GM23338 (cell line): ENCODE measurements at regions not wholly inside any gene's neighbourhood (a gene's known extent, or its start where the extent isn't known, plus 50 kb on each side); places are given as distances from the start of the nearest gene placed in this dataset.
A peak's percentile ranks its signal among the peaks of the same experiment; 100 is the strongest.

ENCODE experiments used
- ATAC-seq: fragments of 200-7000 bp; cut with Tn5 transposase; 3 replicates; pipeline ENCODE4 v1.9.1; 2020
- DNase-seq: peaks from one replicate; pipeline ENCODE4 v3.0.0-alpha.2; 2015; ENCODE audit warnings: low spot score
- H2AFZ ChIP-seq: fragments of 200-600 bp; sonication (generic); 2 replicates; pipeline ENCODE4 v1.8.0; 2016; ENCODE audit warnings: antibody characterized with exemption, mild to moderate bottlenecking, moderate library complexity
- H3F3A ChIP-seq: fragments of 200-600 bp; sonication (generic); replicated peaks from 2 replicates; pipeline ENCODE4 v1.8.0; 2017; ENCODE audit warnings: antibody characterized with exemption, mixed run types, low read depth
- H3K27ac ChIP-seq: fragments of 200-600 bp; sonication (generic); 2 replicates; pipeline ENCODE4 v1.6.1; 2016; ENCODE audit warnings: low read depth
- H3K27me3 ChIP-seq: fragments of 200-600 bp; sonication (generic); 2 replicates; pipeline ENCODE4 v1.8.0; 2016; ENCODE audit warnings: mild to moderate bottlenecking, mixed run types, moderate library complexity; ENCODE audit not compliant: insufficient read depth
- H3K36me3 ChIP-seq: fragments of 200-600 bp; sonication (generic); 2 replicates; pipeline ENCODE4 v1.8.0; 2016; ENCODE audit warnings: mild to moderate bottlenecking; ENCODE audit not compliant: insufficient read depth
- H3K4me1 ChIP-seq: fragments of 200-600 bp; sonication (generic); 2 replicates; pipeline ENCODE4 v1.8.0; 2016; ENCODE audit warnings: mild to moderate bottlenecking, moderate library complexity; ENCODE audit not compliant: insufficient read depth
- H3K4me2 ChIP-seq: fragments of 200-600 bp; sonication (generic); 2 replicates; pipeline ENCODE4 v1.7.1; 2017; ENCODE audit warnings: mixed run types
- H3K4me3 ChIP-seq: fragments of 200-600 bp; sonication (generic); 2 replicates; pipeline ENCODE4 v1.6.1; 2016; ENCODE audit warnings: mixed run types
- H3K79me2 ChIP-seq: fragments of 200-600 bp; sonication (generic); replicated peaks from 2 replicates; pipeline ENCODE4 v1.8.0; 2017; ENCODE audit warnings: mild to moderate bottlenecking; ENCODE audit not compliant: insufficient read depth
- H3K9me2 ChIP-seq: fragments of 200-600 bp; sonication (generic); 2 replicates; pipeline ENCODE4 v1.8.0; 2017; ENCODE audit not compliant: insufficient read depth
- H4K20me1 ChIP-seq: fragments of 200-600 bp; sonication (generic); replicated peaks from 2 replicates; pipeline ENCODE4 v1.8.0; 2017; ENCODE audit warnings: mild to moderate bottlenecking; ENCODE audit not compliant: insufficient read depth
- H3K27ac Mint-ChIP-seq: 2 replicates; pipeline ENCODE4 v1.8.0; 2020; ENCODE audit warnings: inconsistent platforms, mild to moderate bottlenecking, moderate library complexity, mixed read lengths
- H3K27me3 Mint-ChIP-seq: 3 replicates; pipeline ENCODE4 v1.8.0; 2022; ENCODE audit warnings: low read depth, mild to moderate bottlenecking, moderate library complexity, mixed read lengths, inconsistent platforms; ENCODE audit not compliant: insufficient read depth, poor library complexity
- H3K36me3 Mint-ChIP-seq: 3 replicates; pipeline ENCODE4 v1.8.0; 2021; ENCODE audit warnings: low read depth, mild to moderate bottlenecking, inconsistent platforms, moderate library complexity, mixed read lengths
- H3K4me1 Mint-ChIP-seq: 3 replicates; pipeline ENCODE4 v1.8.0; 2020; ENCODE audit warnings: mild to moderate bottlenecking, inconsistent platforms, mixed read lengths
- H3K4me3 Mint-ChIP-seq: 3 replicates; pipeline ENCODE4 v1.8.0; 2021; ENCODE audit warnings: moderate library complexity, mild to moderate bottlenecking, inconsistent platforms, mixed read lengths
- H3K9me3 Mint-ChIP-seq: 3 replicates; pipeline ENCODE4 v1.8.0; 2020; ENCODE audit warnings: moderate library complexity, mild to moderate bottlenecking, inconsistent platforms, mixed read lengths
- CREB1 ChIP-seq: fragments of 250-450 bp; sonication (Bioruptor Pico); IDR thresholded peaks from 2 replicates; pipeline ENCODE4 v1.5.0; 2020; ENCODE audit warnings: low read depth, mild to moderate bottlenecking, moderate library complexity
- CTCF ChIP-seq, 2 experiments: fragments of 200-600 bp in 1 of 2; sonication (generic) in 1 of 2; conservative IDR thresholded peaks; 2 replicates each; pipeline versions ENCODE4 v1.5.1 to v1.6.1; 2016 to 2017; ENCODE audit warnings: antibody characterized with exemption in 2 of 2, low read depth in 2 of 2, mild to moderate bottlenecking in 2 of 2, moderate library complexity in 1 of 2
- EZH2phosphoT487 ChIP-seq: fragments of 200-600 bp; sonication (generic); IDR thresholded peaks from one replicate; pipeline ENCODE4 v1.8.1; 2018; ENCODE audit warnings: antibody characterized with exemption; ENCODE audit not compliant: unreplicated experiment
- NANOG ChIP-seq: IDR thresholded peaks from 2 replicates; pipeline ENCODE4 v1.6.1; 2016; ENCODE audit warnings: antibody characterized with exemption, borderline replicate concordance
- POLR2AphosphoS5 ChIP-seq: IDR thresholded peaks from 2 replicates; pipeline ENCODE4 v1.6.1; 2016; ENCODE audit warnings: antibody characterized with exemption, low read depth
- STAT1 ChIP-seq: IDR thresholded peaks from one replicate; pipeline ENCODE4 v1.6.1; 2016; ENCODE audit warnings: antibody characterized with exemption; ENCODE audit not compliant: unreplicated experiment
- ZNF114 ChIP-seq: fragments of 250-450 bp; sonication (Bioruptor Pico); IDR thresholded peaks from 2 replicates; pipeline ENCODE4 v1.5.0; 2020; ENCODE audit warnings: mild to moderate bottlenecking, moderate library complexity
- TF ChIP-seq, protein P1 (sequence below): IDR thresholded peaks from one replicate; pipeline ENCODE4 v1.6.1; 2018; ENCODE audit warnings: antibody characterized with exemption; ENCODE audit not compliant: unreplicated experiment
- TF ChIP-seq, protein P2 (sequence below): IDR thresholded peaks from 2 replicates; pipeline ENCODE4 v1.6.1; 2016; ENCODE audit warnings: antibody characterized with exemption

GRCh38 chr6:133816171-133816570, 72.7 kb upstream of the TCF21 start:
- Mint-ChIP-seq H3K27me3 (peaks cover 3% of the 10 kb centered on the region), H3K36me3 (peaks cover 3% of the 10 kb centered on the region; the same call in 1 of the 3 replicates), H3K4me3 (no peak overlapping the region), H3K4me1 (peaks cover 2% of the 10 kb centered on the region; the same call in 1 of the 3 replicates), H3K9me3 (peaks cover 3% of the 10 kb centered on the region; the same call in 2 of the 3 replicates), H3K27ac (no peak overlapping the region)
- no peaks in the 10 kb centered on the region for H3K27me3 ChIP-seq
- H3K27ac ChIP-seq, result no peak overlapping the region
- H3F3A ChIP-seq, result no peaks in the 10 kb centered on the region
- no peaks in the 10 kb centered on the region for H3K9me2 ChIP-seq
- TF ChIP-seq NANOG (no peak), EZH2phosphoT487 (no peak), CTCF (conservative IDR thresholded peaks at IDR 0.05; ENCODE audit: low read depth in 2 of 2) (no peak), ZNF114 (CRISPR knock-in tag) (no peak), CREB1 (CRISPR knock-in tag) (no peak), STAT1 (no peak), POLR2AphosphoS5 (no peak)
- TF ChIP-seq, protein P1, sequence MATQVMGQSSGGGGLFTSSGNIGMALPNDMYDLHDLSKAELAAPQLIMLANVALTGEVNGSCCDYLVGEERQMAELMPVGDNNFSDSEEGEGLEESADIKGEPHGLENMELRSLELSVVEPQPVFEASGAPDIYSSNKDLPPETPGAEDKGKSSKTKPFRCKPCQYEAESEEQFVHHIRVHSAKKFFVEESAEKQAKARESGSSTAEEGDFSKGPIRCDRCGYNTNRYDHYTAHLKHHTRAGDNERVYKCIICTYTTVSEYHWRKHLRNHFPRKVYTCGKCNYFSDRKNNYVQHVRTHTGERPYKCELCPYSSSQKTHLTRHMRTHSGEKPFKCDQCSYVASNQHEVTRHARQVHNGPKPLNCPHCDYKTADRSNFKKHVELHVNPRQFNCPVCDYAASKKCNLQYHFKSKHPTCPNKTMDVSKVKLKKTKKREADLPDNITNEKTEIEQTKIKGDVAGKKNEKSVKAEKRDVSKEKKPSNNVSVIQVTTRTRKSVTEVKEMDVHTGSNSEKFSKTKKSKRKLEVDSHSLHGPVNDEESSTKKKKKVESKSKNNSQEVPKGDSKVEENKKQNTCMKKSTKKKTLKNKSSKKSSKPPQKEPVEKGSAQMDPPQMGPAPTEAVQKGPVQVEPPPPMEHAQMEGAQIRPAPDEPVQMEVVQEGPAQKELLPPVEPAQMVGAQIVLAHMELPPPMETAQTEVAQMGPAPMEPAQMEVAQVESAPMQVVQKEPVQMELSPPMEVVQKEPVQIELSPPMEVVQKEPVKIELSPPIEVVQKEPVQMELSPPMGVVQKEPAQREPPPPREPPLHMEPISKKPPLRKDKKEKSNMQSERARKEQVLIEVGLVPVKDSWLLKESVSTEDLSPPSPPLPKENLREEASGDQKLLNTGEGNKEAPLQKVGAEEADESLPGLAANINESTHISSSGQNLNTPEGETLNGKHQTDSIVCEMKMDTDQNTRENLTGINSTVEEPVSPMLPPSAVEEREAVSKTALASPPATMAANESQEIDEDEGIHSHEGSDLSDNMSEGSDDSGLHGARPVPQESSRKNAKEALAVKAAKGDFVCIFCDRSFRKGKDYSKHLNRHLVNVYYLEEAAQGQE, result no peak
- TF ChIP-seq, protein P2, sequence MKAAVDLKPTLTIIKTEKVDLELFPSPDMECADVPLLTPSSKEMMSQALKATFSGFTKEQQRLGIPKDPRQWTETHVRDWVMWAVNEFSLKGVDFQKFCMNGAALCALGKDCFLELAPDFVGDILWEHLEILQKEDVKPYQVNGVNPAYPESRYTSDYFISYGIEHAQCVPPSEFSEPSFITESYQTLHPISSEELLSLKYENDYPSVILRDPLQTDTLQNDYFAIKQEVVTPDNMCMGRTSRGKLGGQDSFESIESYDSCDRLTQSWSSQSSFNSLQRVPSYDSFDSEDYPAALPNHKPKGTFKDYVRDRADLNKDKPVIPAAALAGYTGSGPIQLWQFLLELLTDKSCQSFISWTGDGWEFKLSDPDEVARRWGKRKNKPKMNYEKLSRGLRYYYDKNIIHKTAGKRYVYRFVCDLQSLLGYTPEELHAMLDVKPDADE, result no peak
- H3K79me2 ChIP-seq, result no peaks in the 10 kb centered on the region
- H3K4me1 ChIP-seq, result no peaks in the 10 kb centered on the region
- no peaks in the 10 kb centered on the region for H3K36me3 ChIP-seq
- H4K20me1 ChIP-seq, result no peaks in the 10 kb centered on the region
- no peak overlapping the region for H3K4me2 ChIP-seq
- no peak overlapping the region for H2AFZ ChIP-seq
- ATAC-seq (no peak), DNase-seq (no peak)
- no peak overlapping the region for H3K4me3 ChIP-seq

DNA sequence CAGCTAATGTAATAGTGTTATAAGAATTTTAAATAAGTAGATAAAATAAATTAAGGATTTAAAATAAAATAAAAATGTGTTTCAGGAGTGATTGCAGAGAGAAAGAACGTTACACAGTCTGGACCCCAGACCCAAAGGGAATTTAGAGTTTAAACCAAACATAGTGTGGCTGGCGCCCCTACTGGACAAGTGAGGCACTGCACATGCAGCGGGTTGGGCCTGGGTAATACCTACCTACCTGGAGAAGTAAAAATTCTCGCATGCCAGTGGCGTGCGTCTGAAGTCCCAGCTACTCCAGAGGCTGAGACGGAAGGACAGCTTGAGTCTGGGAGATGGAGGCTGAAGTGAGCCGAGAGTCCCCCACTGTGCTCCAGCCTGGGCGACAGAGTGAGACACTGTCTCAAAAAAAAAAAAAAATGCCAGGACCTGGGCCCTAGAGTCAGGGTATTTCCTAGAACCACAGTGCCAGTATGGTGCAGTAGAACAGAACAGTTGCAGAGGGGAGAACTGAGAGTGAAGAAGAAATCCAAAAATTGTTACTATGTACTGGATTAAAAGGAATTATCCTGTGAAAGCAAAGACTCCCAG, 71.4 kb upstream of the TCF21 start:
- no peaks in the 10 kb centered on the region for H3K27me3 ChIP-seq
- no peak overlapping the region for H2AFZ ChIP-seq
- H3K9me2 ChIP-seq, result no peaks in the 10 kb centered on the region

More for the DNA sequence above, 71.4 kb upstream of the TCF21 start:
- H4K20me1 ChIP-seq, result no peaks in the 10 kb centered on the region
- no peak overlapping the region for H3K4me2 ChIP-seq
- DNase-seq, result peak; percentile 84
- no peaks in the 10 kb centered on the region for H3K36me3 ChIP-seq
- no peak overlapping the region for H3K27ac ChIP-seq
- no peaks in the 10 kb centered on the region for H3K4me1 ChIP-seq
- H3K4me1 Mint-ChIP-seq, result peaks cover 2% of the 10 kb centered on the region; the same call in 1 of the 3 replicates
- no peaks in the 10 kb centered on the region for H3K79me2 ChIP-seq
- no peaks in the 10 kb centered on the region for H3F3A ChIP-seq
- H3K9me3 Mint-ChIP-seq, result peaks cover 3% of the 10 kb centered on the region; the same call in 2 of the 3 replicates
- peaks cover 3% of the 10 kb centered on the region for H3K27me3 Mint-ChIP-seq
- peaks cover 3% of the 10 kb centered on the region; the same call in 1 of the 3 replicates for H3K36me3 Mint-ChIP-seq
- no peak overlapping the region for H3K4me3 ChIP-seq
- TF ChIP-seq CTCF (conservative IDR thresholded peaks at IDR 0.05; ENCODE audit: low read depth in 2 of 2) (peak; percentile 84 to 89), EZH2phosphoT487 (no peak)
- no peak overlapping the region for H3K27ac Mint-ChIP-seq
- H3K4me3 Mint-ChIP-seq, result no peak overlapping the region
- peak; percentile 87 for ATAC-seq
